MM.1S (cell line): ENCODE measurements at regions not wholly inside any gene's neighbourhood (a gene's known extent, or its start where the extent isn't known, plus 50 kb on each side); places are given as distances from the start of the nearest gene placed in this dataset.

Source experiments
- CTCF ChIP-seq: fragments of 300-600 bp; sonication (generic); IDR thresholded peaks from 2 replicates; pipeline ENCODE4 v1.5.1; 2016; ENCODE audit warnings: antibody characterized with exemption, low read length, mixed read lengths
- EZH2phosphoT487 ChIP-seq: fragments of 300-600 bp; sonication (generic); IDR thresholded peaks from 2 replicates; pipeline ENCODE4 v1.6.1; 2018; ENCODE audit warnings: antibody characterized with exemption, low read length

GRCh38 chr13:83190020-83190419 lies 692.3 kb downstream of the SLITRK1 start:
- TF ChIP-seq CTCF (no peak), EZH2phosphoT487 (no peak)
